ENCODE measurements at regions not wholly inside any gene's neighbourhood (a gene's known extent, or its start where the extent isn't known, plus 50 kb on each side); places are given as distances from the start of the nearest gene placed in this dataset.
A peak's percentile ranks its signal among the peaks of the same experiment; 100 is the strongest.
"Not testable (repeated sequence)": the region's sequence is repeated elsewhere in the genome, so short reads cannot be mapped to it uniquely, and the experiment has no call there.

- no peak for FAIRE-seq
Measured at GRCh38 chr6:33892581-33893346, 89.0 kb upstream of the MLN start.

GRCh38 chr6:33888664-33889200 lies 84.9 kb upstream of the MLN start:
- FAIRE-seq, result no peak

GRCh38 chr6:33888183-33888582 lies 84.4 kb upstream of the MLN start:
- no peak for FAIRE-seq

- peak; percentile 76 for FAIRE-seq
Measured at GRCh38 chr6:33886673-33887144, 82.9 kb upstream of the MLN start.

- FAIRE-seq, result no peak
Measured at GRCh38 chr6:33885132-33886057, 81.6 kb upstream of the MLN start.

GRCh38 chr6:33883621-33884020 lies 79.8 kb upstream of the MLN start:
- not testable (repeated sequence) for FAIRE-seq

GRCh38 chr6:33882154-33882553 lies 78.4 kb upstream of the MLN start:
- no peak for FAIRE-seq

GRCh38 chr6:33880766-33881165 lies 77.0 kb upstream of the MLN start:
- FAIRE-seq, result no peak

GRCh38 chr6:33880104-33880678 lies 76.4 kb upstream of the MLN start:
- FAIRE-seq, result no peak

- no peak for FAIRE-seq
Measured at GRCh38 chr6:33878562-33878961, 74.8 kb upstream of the MLN start.

- no peak for FAIRE-seq
Measured at GRCh38 chr6:33877982-33878535, 74.3 kb upstream of the MLN start.

- FAIRE-seq, result no peak
Measured at GRCh38 chr6:33875696-33876095, 71.9 kb upstream of the MLN start.

- FAIRE-seq, result no peak
Measured at GRCh38 chr6:33875141-33875581, 71.4 kb upstream of the MLN start.

GRCh38 chr6:33874136-33874760 lies 70.4 kb upstream of the MLN start:
- FAIRE-seq, result no peak

- FAIRE-seq, result no peak
Measured at GRCh38 chr6:33872761-33873160, 69.0 kb upstream of the MLN start.

- FAIRE-seq, result no peak
Measured at GRCh38 chr6:33869826-33870423, 66.1 kb upstream of the MLN start.

GRCh38 chr6:33869121-33869520 lies 65.3 kb upstream of the MLN start:
- FAIRE-seq, result no peak

GRCh38 chr6:33868141-33868540 lies 64.3 kb upstream of the MLN start:
- no peak for FAIRE-seq

- no peak for FAIRE-seq
Measured at GRCh38 chr6:33865478-33866077, 61.8 kb upstream of the MLN start.

- no peak for FAIRE-seq
Measured at GRCh38 chr6:33863723-33864440, 60.1 kb upstream of the MLN start.

- no peak for FAIRE-seq
Measured at GRCh38 chr6:33863084-33863483, 59.3 kb upstream of the MLN start.
